Fibroblast of the aortic adventitia (primary cell): ENCODE measurements at regions not wholly inside any gene's neighbourhood (a gene's known extent, or its start where the extent isn't known, plus 50 kb on each side); places are given as distances from the start of the nearest gene placed in this dataset.
A peak's percentile ranks its signal among the peaks of the same experiment; 100 is the strongest.

Experiments used
- DNase-seq: peaks from one replicate; pipeline ENCODE4 v3.0.0-alpha.2; 2010; ENCODE audit warnings: low read depth
- H3K4me3 ChIP-seq: 2 replicates; pipeline ENCODE4 v1.5.1; 2011; ENCODE audit warnings: low read depth, mild to moderate bottlenecking, control low read depth, low read length, moderate library complexity
- CTCF ChIP-seq: IDR thresholded peaks from 2 replicates; pipeline ENCODE4 v1.5.1; 2011; ENCODE audit warnings: mild to moderate bottlenecking, low read length, control low read depth, inconsistent platforms; ENCODE audit not compliant: insufficient read depth

GRCh38 chr4:126592088-126592487, 1040.7 kb upstream of the INTU start:
- peak; percentile 53 for TF ChIP-seq CTCF
- peak; percentile 26 for DNase-seq

GRCh38 chr4:126593626-126594025, 1039.1 kb upstream of the INTU start:
- no peak for DNase-seq
- TF ChIP-seq CTCF, result no peak
- H3K4me3 ChIP-seq, result no peak overlapping the region

More at GRCh38 chr4:126592088-126592487, 1040.7 kb upstream of the INTU start:
- H3K4me3 ChIP-seq, result no peak overlapping the region

DNA sequence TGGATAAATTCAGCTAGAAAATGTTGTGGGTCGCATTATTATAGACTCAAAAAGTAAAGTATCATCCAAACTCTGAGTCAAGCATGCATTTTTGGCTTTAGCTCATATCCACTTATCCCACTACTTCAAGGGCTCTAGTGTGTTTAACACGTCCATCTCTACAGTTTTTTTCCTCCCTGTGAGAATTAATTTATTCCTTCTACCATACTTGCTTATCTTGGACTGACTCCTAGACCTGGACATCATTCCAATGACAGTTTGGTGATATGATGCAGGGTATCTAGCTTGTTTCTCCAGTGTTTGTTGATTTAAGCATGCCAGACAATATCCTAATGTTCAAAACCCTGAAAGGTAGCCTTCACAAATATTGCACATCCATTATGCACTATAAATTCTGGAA, 1037.1 kb upstream of the INTU start:
- no peak for TF ChIP-seq CTCF
- DNase-seq, result peak; percentile 55
- no peak overlapping the region for H3K4me3 ChIP-seq

GRCh38 chr4:126599746-126600145, 1033.0 kb upstream of the INTU start:
- DNase-seq, result peak; percentile 5
- no peak for TF ChIP-seq CTCF
- no peak overlapping the region for H3K4me3 ChIP-seq

- H3K4me3 ChIP-seq, result no peak overlapping the region
- no peak for TF ChIP-seq CTCF
- DNase-seq, result no peak
These were observed 1029.5 kb upstream of the INTU start for GRCh38 chr4:126603210-126603609.

DNA sequence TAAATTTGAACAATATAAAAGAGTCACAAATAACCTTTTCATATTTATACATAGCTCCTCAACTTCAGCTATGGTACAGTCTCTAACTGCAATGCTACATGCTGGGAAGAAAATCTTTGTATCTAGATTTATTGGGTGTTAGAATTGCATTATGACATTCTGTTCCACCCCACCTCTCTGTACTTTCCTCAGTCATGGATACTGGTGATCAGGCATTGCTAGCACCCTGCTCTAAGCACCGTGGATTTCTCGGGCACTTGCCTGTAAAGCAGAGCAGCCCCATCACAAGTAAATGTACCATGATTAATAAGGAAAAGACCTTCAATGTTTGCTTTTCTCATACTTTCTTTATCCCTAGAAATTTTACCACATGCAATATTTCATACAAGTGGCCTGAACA, 1028.9 kb upstream of the INTU start:
- TF ChIP-seq CTCF, result no peak
- no peak for DNase-seq
- no peak overlapping the region for H3K4me3 ChIP-seq

- peak; percentile 53 for DNase-seq
- TF ChIP-seq CTCF, result peak; percentile 88
- H3K4me3 ChIP-seq, result no peak overlapping the region
These were observed 1028.4 kb upstream of the INTU start for GRCh38 chr4:126604268-126604867.
